SU-DHL-6 (cell line): ENCODE measurements at regions not wholly inside any gene's neighbourhood (a gene's known extent, or its start where the extent isn't known, plus 50 kb on each side); places are given as distances from the start of the nearest gene placed in this dataset.

Source experiments
- EZH2phosphoT487 ChIP-seq: fragments of 200-600 bp; sonication (generic), shearing (Covaris generic); conservative IDR thresholded peaks from 2 replicates; pipeline ENCODE4 v1.6.1; 2018; ENCODE audit warnings: mild to moderate bottlenecking, antibody characterized with exemption, low read length, moderate library complexity, mixed read lengths
- TF ChIP-seq, protein P1 (sequence below): fragments of 200-600 bp; sonication (generic); IDR thresholded peaks from one replicate; pipeline ENCODE4 v1.5.1; 2017; ENCODE audit warnings: antibody characterized with exemption, mild to moderate bottlenecking, low read length, moderate library complexity; ENCODE audit not compliant: insufficient read depth, poor library complexity, severe bottlenecking

DNA sequence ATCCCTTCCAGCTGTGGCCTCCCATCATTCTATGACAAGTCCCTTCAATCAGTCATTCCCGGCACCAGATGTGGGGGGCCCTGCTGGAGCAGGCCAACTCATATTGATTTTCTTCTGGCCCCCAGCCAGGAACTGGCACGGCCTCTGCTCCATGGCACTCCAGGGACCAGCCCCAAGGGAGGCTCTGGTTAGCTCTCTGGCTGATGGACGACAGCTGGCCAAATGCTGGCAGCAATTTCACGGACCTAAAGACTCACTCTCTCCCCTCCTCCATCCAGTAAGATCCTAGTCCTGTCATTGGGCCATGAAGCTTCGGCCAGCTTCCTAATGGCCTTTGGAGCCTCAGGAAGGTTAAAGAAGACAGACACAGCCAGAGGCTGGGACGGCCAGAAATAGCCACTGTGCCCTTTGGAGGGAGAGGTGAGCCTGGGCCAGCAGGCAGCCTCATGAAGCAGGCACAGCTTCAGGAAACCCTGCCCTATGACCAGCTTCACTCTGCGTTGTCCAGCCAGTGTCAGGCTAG is 131.0 kb downstream of the MEX3B start:
- TF ChIP-seq, protein P1, sequence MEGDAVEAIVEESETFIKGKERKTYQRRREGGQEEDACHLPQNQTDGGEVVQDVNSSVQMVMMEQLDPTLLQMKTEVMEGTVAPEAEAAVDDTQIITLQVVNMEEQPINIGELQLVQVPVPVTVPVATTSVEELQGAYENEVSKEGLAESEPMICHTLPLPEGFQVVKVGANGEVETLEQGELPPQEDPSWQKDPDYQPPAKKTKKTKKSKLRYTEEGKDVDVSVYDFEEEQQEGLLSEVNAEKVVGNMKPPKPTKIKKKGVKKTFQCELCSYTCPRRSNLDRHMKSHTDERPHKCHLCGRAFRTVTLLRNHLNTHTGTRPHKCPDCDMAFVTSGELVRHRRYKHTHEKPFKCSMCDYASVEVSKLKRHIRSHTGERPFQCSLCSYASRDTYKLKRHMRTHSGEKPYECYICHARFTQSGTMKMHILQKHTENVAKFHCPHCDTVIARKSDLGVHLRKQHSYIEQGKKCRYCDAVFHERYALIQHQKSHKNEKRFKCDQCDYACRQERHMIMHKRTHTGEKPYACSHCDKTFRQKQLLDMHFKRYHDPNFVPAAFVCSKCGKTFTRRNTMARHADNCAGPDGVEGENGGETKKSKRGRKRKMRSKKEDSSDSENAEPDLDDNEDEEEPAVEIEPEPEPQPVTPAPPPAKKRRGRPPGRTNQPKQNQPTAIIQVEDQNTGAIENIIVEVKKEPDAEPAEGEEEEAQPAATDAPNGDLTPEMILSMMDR, result no peak
- TF ChIP-seq EZH2phosphoT487, result no peak
